ENCODE measurements at regions not wholly inside any gene's neighbourhood (a gene's known extent, or its start where the extent isn't known, plus 50 kb on each side); places are given as distances from the start of the nearest gene placed in this dataset.

- no peak for ATAC-seq (ENCODE audit: insufficient read depth, low read depth)
- H4K20me1 ChIP-seq (ENCODE audit: insufficient read depth, low read length) = no peaks in the 10 kb centered on the region
- H2AFZ ChIP-seq (ENCODE audit: low read depth, low read length) = no peak overlapping the region
- H3K9ac ChIP-seq (ENCODE audit: low read depth, low read length) = no peak overlapping the region
- no peaks in the 10 kb centered on the region for H3K79me2 ChIP-seq (ENCODE audit: insufficient read depth, low read length)
- H3K4me1 ChIP-seq (ENCODE audit: insufficient read depth, low read length) = no peaks in the 10 kb centered on the region
- no peaks in the 10 kb centered on the region for H3K9me3 ChIP-seq (ENCODE audit: insufficient read depth, low read length, severe bottlenecking)
- no peak overlapping the region for H3K4me2 ChIP-seq (ENCODE audit: insufficient read depth, low read length)
- no peak for DNase-seq
- TF ChIP-seq EZH2 (IDR thresholded peaks at IDR 0.05; ENCODE audit: borderline replicate concordance, low read depth, low read length, severe bottlenecking) (no peak), CTCF (IDR thresholded peaks at IDR 0.05; ENCODE audit: borderline replicate concordance, extremely low read depth, low read length, poor library complexity, severe bottlenecking) (no peak)
- H3K36me3 ChIP-seq (ENCODE audit: insufficient read depth, low read length) = no peaks in the 10 kb centered on the region
- no peaks in the 10 kb centered on the region for H3K27me3 ChIP-seq (ENCODE audit: insufficient read depth, low read length, poor library complexity)
- H3K4me3 ChIP-seq (ENCODE audit: low read depth in 1 of 2, low read length in 2 of 2) = no peak overlapping the region
- H3K27ac ChIP-seq (ENCODE audit: low read length) = no peak overlapping the region
These were observed 159.1 kb upstream of the PITX2 start for GRCh38 chr4:110781944-110782343.

GRCh38 chr4:110787109-110787508, 164.2 kb upstream of the PITX2 start:
- ATAC-seq (ENCODE audit: insufficient read depth, low read depth) = no peak
- Histone ChIP-seq H2AFZ (ENCODE audit: low read depth, low read length) (no peak overlapping the region), H3K36me3 (ENCODE audit: insufficient read depth, low read length) (no peaks in the 10 kb centered on the region), H3K9ac (ENCODE audit: low read depth, low read length) (no peak overlapping the region), H3K9me3 (ENCODE audit: insufficient read depth, low read length, severe bottlenecking) (no peaks in the 10 kb centered on the region), H3K4me3 (ENCODE audit: low read depth in 1 of 2, low read length in 2 of 2) (no peak overlapping the region), H3K4me2 (ENCODE audit: insufficient read depth, low read length) (no peak overlapping the region), H3K27me3 (ENCODE audit: insufficient read depth, low read length, poor library complexity) (no peaks in the 10 kb centered on the region), H3K79me2 (ENCODE audit: insufficient read depth, low read length) (no peaks in the 10 kb centered on the region), H4K20me1 (ENCODE audit: insufficient read depth, low read length) (no peaks in the 10 kb centered on the region), H3K4me1 (ENCODE audit: insufficient read depth, low read length) (no peaks in the 10 kb centered on the region), H3K27ac (ENCODE audit: low read length) (no peak overlapping the region)
- no peak for TF ChIP-seq CTCF (IDR thresholded peaks at IDR 0.05; ENCODE audit: borderline replicate concordance, extremely low read depth, low read length, poor library complexity, severe bottlenecking)
- no peak for TF ChIP-seq EZH2 (IDR thresholded peaks at IDR 0.05; ENCODE audit: borderline replicate concordance, low read depth, low read length, severe bottlenecking)
- no peak for DNase-seq

GRCh38 chr4:110787707-110788106, 164.8 kb upstream of the PITX2 start:
- no peak for DNase-seq
- Histone ChIP-seq H3K9me3 (ENCODE audit: insufficient read depth, low read length, severe bottlenecking) (no peaks in the 10 kb centered on the region), H3K4me1 (ENCODE audit: insufficient read depth, low read length) (no peaks in the 10 kb centered on the region), H3K4me2 (ENCODE audit: insufficient read depth, low read length) (no peak overlapping the region), H3K27ac (ENCODE audit: low read length) (no peak overlapping the region), H3K4me3 (ENCODE audit: low read depth in 1 of 2, low read length in 2 of 2) (no peak overlapping the region), H3K9ac (ENCODE audit: low read depth, low read length) (no peak overlapping the region), H4K20me1 (ENCODE audit: insufficient read depth, low read length) (no peaks in the 10 kb centered on the region), H3K27me3 (ENCODE audit: insufficient read depth, low read length, poor library complexity) (no peaks in the 10 kb centered on the region), H2AFZ (ENCODE audit: low read depth, low read length) (no peak overlapping the region), H3K79me2 (ENCODE audit: insufficient read depth, low read length) (no peaks in the 10 kb centered on the region), H3K36me3 (ENCODE audit: insufficient read depth, low read length) (no peaks in the 10 kb centered on the region)
- no peak for TF ChIP-seq CTCF (IDR thresholded peaks at IDR 0.05; ENCODE audit: borderline replicate concordance, extremely low read depth, low read length, poor library complexity, severe bottlenecking)
- no peak for TF ChIP-seq EZH2 (IDR thresholded peaks at IDR 0.05; ENCODE audit: borderline replicate concordance, low read depth, low read length, severe bottlenecking)
- no peak for ATAC-seq (ENCODE audit: insufficient read depth, low read depth)

GRCh38 chr4:110788302-110788701, 165.4 kb upstream of the PITX2 start:
- H3K27me3 ChIP-seq (ENCODE audit: insufficient read depth, low read length, poor library complexity) = no peaks in the 10 kb centered on the region
- H3K4me3 ChIP-seq (ENCODE audit: low read depth in 1 of 2, low read length in 2 of 2) = no peak overlapping the region
- no peak overlapping the region for H3K4me2 ChIP-seq (ENCODE audit: insufficient read depth, low read length)
- no peaks in the 10 kb centered on the region for H3K9me3 ChIP-seq (ENCODE audit: insufficient read depth, low read length, severe bottlenecking)
- no peak overlapping the region for H3K27ac ChIP-seq (ENCODE audit: low read length)
- no peaks in the 10 kb centered on the region for H4K20me1 ChIP-seq (ENCODE audit: insufficient read depth, low read length)
- no peak overlapping the region for H2AFZ ChIP-seq (ENCODE audit: low read depth, low read length)
- H3K36me3 ChIP-seq (ENCODE audit: insufficient read depth, low read length) = no peaks in the 10 kb centered on the region
- no peak overlapping the region for H3K9ac ChIP-seq (ENCODE audit: low read depth, low read length)
- no peaks in the 10 kb centered on the region for H3K79me2 ChIP-seq (ENCODE audit: insufficient read depth, low read length)
- no peaks in the 10 kb centered on the region for H3K4me1 ChIP-seq (ENCODE audit: insufficient read depth, low read length)
- DNase-seq = no peak
- TF ChIP-seq EZH2 (IDR thresholded peaks at IDR 0.05; ENCODE audit: borderline replicate concordance, low read depth, low read length, severe bottlenecking) (no peak), CTCF (IDR thresholded peaks at IDR 0.05; ENCODE audit: borderline replicate concordance, extremely low read depth, low read length, poor library complexity, severe bottlenecking) (no peak)
- ATAC-seq (ENCODE audit: insufficient read depth, low read depth) = no peak

Data from DND-41 (cell line).